Astrocyte (in vitro differentiated cells and primary cell): ENCODE measurements at regions not wholly inside any gene's neighbourhood (a gene's known extent, or its start where the extent isn't known, plus 50 kb on each side); places are given as distances from the start of the nearest gene placed in this dataset.

ENCODE experiments used
- CTCF ChIP-seq: IDR thresholded peaks from 2 replicates; pipeline ENCODE4 v1.5.1; 2011; ENCODE audit warnings: low read depth, mild to moderate bottlenecking, inconsistent platforms, low read length, moderate library complexity; ENCODE audit not compliant: insufficient read depth
- EZH2 ChIP-seq: IDR thresholded peaks from 2 replicates; pipeline ENCODE4 v1.6.1; 2012; ENCODE audit warnings: mild to moderate bottlenecking, low read length, inconsistent platforms; ENCODE audit not compliant: insufficient read depth

GRCh38 chr7:121774563-121774962 lies 98.4 kb upstream of the PTPRZ1 start:
- no peak for TF ChIP-seq CTCF
- TF ChIP-seq EZH2 = no peak
